ENCODE measurements at regions not wholly inside any gene's neighbourhood (a gene's known extent, or its start where the extent isn't known, plus 50 kb on each side); places are given as distances from the start of the nearest gene placed in this dataset.

GRCh38 chr1:91621907-91622306 lies 121.3 kb downstream of the CDC7 start:
- Mint-ChIP-seq H3K4me1 (ENCODE audit: unreplicated experiment) (peaks cover 15% of the 10 kb centered on the region), H3K36me3 (no peaks in the 10 kb centered on the region), H3K27me3 (no peaks in the 10 kb centered on the region), H3K9me3 (no peaks in the 10 kb centered on the region), H3K4me3 (no peak overlapping the region), H3K27ac (no peak overlapping the region)
- DNase-seq (ENCODE audit: extremely low spot score, unreplicated experiment): no peak
- TF ChIP-seq CTCF (conservative IDR thresholded peaks at IDR 0.05): no peak

GRCh38 chr1:91622616-91623015 lies 122.0 kb downstream of the CDC7 start:
- DNase-seq (ENCODE audit: extremely low spot score, unreplicated experiment): no peak
- H3K27me3 Mint-ChIP-seq: no peaks in the 10 kb centered on the region
- H3K36me3 Mint-ChIP-seq: no peaks in the 10 kb centered on the region
- no peak overlapping the region for H3K27ac Mint-ChIP-seq
- TF ChIP-seq CTCF (conservative IDR thresholded peaks at IDR 0.05): no peak
- no peak overlapping the region for H3K4me3 Mint-ChIP-seq
- peaks cover 15% of the 10 kb centered on the region for H3K4me1 Mint-ChIP-seq (ENCODE audit: unreplicated experiment)
- no peaks in the 10 kb centered on the region for H3K9me3 Mint-ChIP-seq

- H3K27ac Mint-ChIP-seq: no peak overlapping the region
- TF ChIP-seq CTCF (conservative IDR thresholded peaks at IDR 0.05): no peak
- H3K27me3 Mint-ChIP-seq: no peaks in the 10 kb centered on the region
- no peak overlapping the region for H3K4me3 Mint-ChIP-seq
- no peaks in the 10 kb centered on the region for H3K9me3 Mint-ChIP-seq
- no peak for DNase-seq (ENCODE audit: extremely low spot score, unreplicated experiment)
- H3K4me1 Mint-ChIP-seq (ENCODE audit: unreplicated experiment): peaks cover 15% of the 10 kb centered on the region
- H3K36me3 Mint-ChIP-seq: no peaks in the 10 kb centered on the region
These were observed 122.4 kb downstream of the CDC7 start for GRCh38 chr1:91623020-91623419.

GRCh38 chr1:91624331-91624730 lies 123.7 kb downstream of the CDC7 start:
- H3K4me1 Mint-ChIP-seq (ENCODE audit: unreplicated experiment): peaks cover 15% of the 10 kb centered on the region
- no peak overlapping the region for H3K4me3 Mint-ChIP-seq
- DNase-seq (ENCODE audit: extremely low spot score, unreplicated experiment): no peak
- no peak for TF ChIP-seq CTCF (conservative IDR thresholded peaks at IDR 0.05)
- no peaks in the 10 kb centered on the region for H3K9me3 Mint-ChIP-seq
- no peaks in the 10 kb centered on the region for H3K27me3 Mint-ChIP-seq
- H3K36me3 Mint-ChIP-seq: no peaks in the 10 kb centered on the region
- no peak overlapping the region for H3K27ac Mint-ChIP-seq
